Colonic mucosa (tissue), 4 donors: ENCODE measurements at regions not wholly inside any gene's neighbourhood (a gene's known extent, or its start where the extent isn't known, plus 50 kb on each side); places are given as distances from the start of the nearest gene placed in this dataset.

Source experiments
- DNase-seq: peaks from one replicate; pipeline ENCODE4 v3.0.0-alpha.2; 2020
- H3K27ac ChIP-seq: fragments of 200-600 bp; one replicate; pipeline ENCODE4 v1.8.0; 2021
- H3K27me3 ChIP-seq: fragments of 200-600 bp; one replicate; pipeline ENCODE4 v1.8.0; 2021
- H3K36me3 ChIP-seq: fragments of 200-600 bp; one replicate; pipeline ENCODE4 v1.8.0; 2021
- H3K4me1 ChIP-seq: fragments of 200-600 bp; one replicate; pipeline ENCODE4 v1.8.0; 2021; ENCODE audit warnings: mild to moderate bottlenecking
- H3K4me3 ChIP-seq: fragments of 200-600 bp; one replicate; pipeline ENCODE4 v1.8.0; 2021
- H3K9ac ChIP-seq, 2 donors: one replicate each; pipeline ENCODE4 v1.7.0; 2013; ENCODE audit warnings: control low read depth in 2 of 2, low read depth in 2 of 2, low read length in 2 of 2
- H3K9me3 ChIP-seq: fragments of 200-600 bp; one replicate; pipeline ENCODE4 v1.8.0; 2021
- intact Hi-C: fragments of 100-400 bp; cut with DNase I; formaldehyde crosslinking; loops from one replicate; pipeline ENCODE4 v1.14.1; 2022
- TF ChIP-seq, protein P1 (sequence below): fragments of 200-600 bp; IDR thresholded peaks from one replicate; pipeline ENCODE4 v1.8.0; 2022; ENCODE audit warnings: antibody characterized with exemption, mild to moderate bottlenecking
- donor health status: healthy.
- donor health status: DM: no; HTN: no; CAD: no.
- donor health status: DM: no; HTN: no; CAD: no.

DNA sequence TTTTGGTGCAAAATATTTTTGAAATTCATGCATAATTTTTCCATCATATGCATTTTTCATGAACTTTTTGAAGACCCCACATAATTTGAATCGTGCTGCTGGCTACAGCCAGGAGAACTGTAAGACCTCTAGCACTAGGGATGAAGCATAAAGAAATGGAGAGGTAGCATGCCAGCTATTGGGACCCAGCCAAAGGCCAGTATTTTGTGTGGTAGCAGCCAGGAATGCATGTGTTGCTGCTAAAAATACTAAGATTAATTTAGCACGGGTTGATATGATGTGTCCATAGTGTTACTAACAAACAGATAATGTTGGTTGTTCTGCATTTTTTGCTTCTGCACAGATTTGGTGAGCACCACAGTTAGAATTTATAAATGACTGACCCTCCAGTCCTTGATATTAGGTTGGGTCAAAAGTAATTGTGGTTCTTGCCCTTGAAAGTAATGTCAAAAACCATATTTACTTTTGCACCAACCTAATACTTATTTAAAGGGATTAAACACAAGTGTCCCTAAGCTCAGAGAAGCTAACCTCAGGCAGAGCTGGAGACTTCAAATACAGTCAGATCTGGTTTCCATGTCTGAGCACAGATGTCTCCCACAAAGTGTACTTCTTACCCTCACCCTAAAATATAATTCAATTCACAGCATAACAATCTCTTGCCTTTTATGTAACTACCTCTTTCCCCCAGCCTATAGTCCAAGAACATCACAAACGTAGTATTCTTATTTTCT, 54.1 kb upstream of the NPSR1 start:
- Histone ChIP-seq H3K9ac (no peak overlapping the region), H3K27me3 (no peaks in the 10 kb centered on the region), H3K4me1 (no peaks in the 10 kb centered on the region), H3K4me3 (no peak overlapping the region), H3K9me3 (no peaks in the 10 kb centered on the region), H3K27ac (no peak overlapping the region), H3K36me3 (no peaks in the 10 kb centered on the region)
- intact Hi-C loops = no loop called here
- TF ChIP-seq, protein P1, sequence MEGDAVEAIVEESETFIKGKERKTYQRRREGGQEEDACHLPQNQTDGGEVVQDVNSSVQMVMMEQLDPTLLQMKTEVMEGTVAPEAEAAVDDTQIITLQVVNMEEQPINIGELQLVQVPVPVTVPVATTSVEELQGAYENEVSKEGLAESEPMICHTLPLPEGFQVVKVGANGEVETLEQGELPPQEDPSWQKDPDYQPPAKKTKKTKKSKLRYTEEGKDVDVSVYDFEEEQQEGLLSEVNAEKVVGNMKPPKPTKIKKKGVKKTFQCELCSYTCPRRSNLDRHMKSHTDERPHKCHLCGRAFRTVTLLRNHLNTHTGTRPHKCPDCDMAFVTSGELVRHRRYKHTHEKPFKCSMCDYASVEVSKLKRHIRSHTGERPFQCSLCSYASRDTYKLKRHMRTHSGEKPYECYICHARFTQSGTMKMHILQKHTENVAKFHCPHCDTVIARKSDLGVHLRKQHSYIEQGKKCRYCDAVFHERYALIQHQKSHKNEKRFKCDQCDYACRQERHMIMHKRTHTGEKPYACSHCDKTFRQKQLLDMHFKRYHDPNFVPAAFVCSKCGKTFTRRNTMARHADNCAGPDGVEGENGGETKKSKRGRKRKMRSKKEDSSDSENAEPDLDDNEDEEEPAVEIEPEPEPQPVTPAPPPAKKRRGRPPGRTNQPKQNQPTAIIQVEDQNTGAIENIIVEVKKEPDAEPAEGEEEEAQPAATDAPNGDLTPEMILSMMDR = no peak
- DNase-seq = no peak
